ENCODE measurements at regions not wholly inside any gene's neighbourhood (a gene's known extent, or its start where the extent isn't known, plus 50 kb on each side); places are given as distances from the start of the nearest gene placed in this dataset.
"Not testable (repeated sequence)": the region's sequence is repeated elsewhere in the genome, so short reads cannot be mapped to it uniquely, and the experiment has no call there.

DNA sequence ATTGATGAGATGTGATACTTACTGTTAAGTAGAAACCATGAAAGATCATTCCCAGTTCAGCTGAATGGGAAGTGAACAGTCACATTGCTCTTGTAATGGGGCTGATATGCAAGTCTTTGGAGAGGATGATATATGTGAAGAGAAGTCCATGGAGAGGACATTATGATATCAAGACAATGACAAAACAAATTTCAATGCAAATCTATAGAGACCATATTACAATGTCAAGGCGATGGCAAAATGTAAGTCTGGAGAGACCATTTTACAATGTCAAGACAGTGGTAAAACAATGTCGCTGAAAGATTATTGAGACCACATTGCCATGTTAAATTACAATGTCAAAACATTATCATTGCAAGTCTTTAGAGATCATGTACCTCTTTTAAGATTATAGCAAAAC is 277.1 kb upstream of the MEIS2 start:
- H3K27me3 Mint-ChIP-seq (ENCODE audit: low read depth) = no peaks in the 10 kb centered on the region
- H3K27ac Mint-ChIP-seq = no peak overlapping the region
- H3K36me3 Mint-ChIP-seq (ENCODE audit: low read depth) = no peaks in the 10 kb centered on the region
- TF ChIP-seq CTCF (IDR thresholded peaks at IDR 0.05; ENCODE audit: unreplicated experiment in 3 of 3) = no peak
- no peaks in the 10 kb centered on the region for H3K4me1 Mint-ChIP-seq
- peaks cover 19% of the 10 kb centered on the region for H3K9me3 Mint-ChIP-seq
- H3K4me3 Mint-ChIP-seq = no peak overlapping the region

DNA sequence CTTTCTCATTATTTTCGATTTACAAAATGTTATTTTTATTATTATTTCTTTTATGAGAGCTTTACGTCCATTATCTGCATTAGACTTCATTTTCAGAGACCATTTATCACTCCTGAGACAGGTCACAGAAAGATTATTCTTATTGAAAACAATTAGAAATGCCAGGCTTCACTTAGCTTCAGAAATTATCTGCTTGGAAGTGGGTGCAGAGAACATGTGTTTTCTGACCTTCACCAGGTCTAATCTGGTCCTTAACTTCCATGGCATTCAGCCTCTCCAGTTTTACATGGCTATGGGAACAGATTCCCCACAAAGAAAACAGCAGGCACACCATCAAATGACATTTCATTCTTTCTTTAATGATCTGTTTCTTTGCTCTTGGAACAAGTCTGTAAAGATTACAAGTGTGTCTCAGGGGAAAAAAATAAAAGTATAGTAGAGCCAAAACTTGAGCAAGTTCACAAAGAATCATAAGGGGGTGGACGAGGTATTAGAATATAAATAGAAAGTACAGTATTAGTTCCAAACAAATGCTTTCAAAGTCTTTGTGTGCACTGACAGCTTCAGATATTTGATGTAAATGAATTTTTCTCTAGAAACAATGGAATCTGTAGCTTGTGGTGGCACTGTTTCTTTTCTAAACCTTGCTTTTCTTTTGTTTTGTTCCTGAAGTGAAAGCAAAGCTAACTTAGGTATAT is 294.2 kb upstream of the MEIS2 start:
- no peak overlapping the region for H3K27ac Mint-ChIP-seq
- TF ChIP-seq CTCF (IDR thresholded peaks at IDR 0.05; ENCODE audit: unreplicated experiment in 3 of 3) = no peak
- peaks cover 21% of the 10 kb centered on the region for H3K9me3 Mint-ChIP-seq
- no peak overlapping the region for H3K4me3 Mint-ChIP-seq
- H3K36me3 Mint-ChIP-seq (ENCODE audit: low read depth) = peaks cover 3% of the 10 kb centered on the region
- H3K4me1 Mint-ChIP-seq = no peaks in the 10 kb centered on the region
- H3K27me3 Mint-ChIP-seq (ENCODE audit: low read depth) = no peaks in the 10 kb centered on the region

GRCh38 chr15:37395100-37395468 is 294.7 kb upstream of the MEIS2 start:
- peaks cover 3% of the 10 kb centered on the region for H3K36me3 Mint-ChIP-seq (ENCODE audit: low read depth)
- H3K4me1 Mint-ChIP-seq = no peaks in the 10 kb centered on the region
- H3K9me3 Mint-ChIP-seq = peaks cover 18% of the 10 kb centered on the region
- H3K27ac Mint-ChIP-seq = no peak overlapping the region
- H3K4me3 Mint-ChIP-seq = no peak overlapping the region
- no peak for TF ChIP-seq CTCF (IDR thresholded peaks at IDR 0.05; ENCODE audit: unreplicated experiment in 3 of 3)
- no peaks in the 10 kb centered on the region for H3K27me3 Mint-ChIP-seq (ENCODE audit: low read depth)

DNA sequence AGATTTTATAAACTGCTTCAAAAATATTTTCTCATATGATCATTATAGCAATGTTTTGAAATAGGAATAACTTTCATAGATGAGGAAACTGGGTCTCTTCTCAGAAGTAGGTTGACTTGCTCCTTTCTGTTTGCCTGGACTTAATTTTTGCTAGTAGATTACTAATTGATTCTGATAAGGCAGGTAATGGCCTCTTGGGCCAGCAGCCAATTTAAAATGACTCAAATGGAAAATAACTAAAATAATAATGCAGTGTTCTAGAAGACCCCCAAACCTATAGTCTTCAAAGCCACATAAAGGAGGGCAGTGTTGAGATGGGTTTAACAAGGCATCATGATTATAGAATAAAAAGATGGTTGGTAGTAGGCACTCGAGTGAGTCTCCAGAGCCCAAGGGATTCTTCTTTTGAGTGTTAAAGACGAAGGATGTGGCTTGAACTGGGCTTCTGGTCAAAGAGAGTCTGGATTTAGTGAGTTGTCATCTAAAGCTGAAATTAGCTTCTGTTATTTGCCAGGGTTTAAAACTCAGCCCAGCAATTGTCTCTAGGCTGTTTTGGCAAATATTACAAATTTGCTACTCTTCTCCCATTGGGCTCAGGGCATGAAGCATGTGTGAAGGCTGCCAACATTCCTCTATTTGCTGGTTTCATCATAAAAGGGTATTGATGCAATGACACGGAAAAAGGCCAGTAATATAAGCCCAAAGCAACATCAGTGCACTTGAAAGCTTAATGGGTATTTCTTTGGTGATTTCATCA is 297.1 kb upstream of the MEIS2 start:
- H3K4me1 Mint-ChIP-seq = no peaks in the 10 kb centered on the region
- H3K36me3 Mint-ChIP-seq (ENCODE audit: low read depth) = no peaks in the 10 kb centered on the region
- H3K27ac Mint-ChIP-seq = no peak overlapping the region
- TF ChIP-seq CTCF (IDR thresholded peaks at IDR 0.05; ENCODE audit: unreplicated experiment in 3 of 3) = no peak
- peaks cover 4% of the 10 kb centered on the region for H3K9me3 Mint-ChIP-seq
- H3K27me3 Mint-ChIP-seq (ENCODE audit: low read depth) = no peaks in the 10 kb centered on the region
- H3K4me3 Mint-ChIP-seq = no peak overlapping the region

DNA sequence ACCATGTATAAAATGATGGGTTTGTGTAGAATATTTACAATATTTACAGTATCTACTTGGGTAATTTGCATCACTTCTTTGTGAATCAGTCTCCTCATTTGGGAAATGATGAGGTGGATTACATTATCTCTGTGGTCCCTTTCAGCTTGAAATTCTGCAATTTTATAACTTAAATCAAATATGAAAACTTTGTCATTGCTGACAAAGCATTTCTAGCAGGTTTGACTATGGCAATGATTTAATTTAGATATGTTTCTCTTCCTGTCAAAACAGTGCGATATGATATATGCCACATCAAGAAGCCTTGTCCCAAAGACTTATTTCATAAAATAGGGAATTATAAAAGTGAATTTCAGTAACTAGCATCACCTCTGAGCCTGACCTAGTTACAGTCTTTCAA is 315.8 kb upstream of the MEIS2 start:
- H3K4me1 Mint-ChIP-seq = no peaks in the 10 kb centered on the region
- no peak overlapping the region for H3K27ac Mint-ChIP-seq
- H3K36me3 Mint-ChIP-seq (ENCODE audit: low read depth) = no peaks in the 10 kb centered on the region
- no peak overlapping the region for H3K4me3 Mint-ChIP-seq
- peaks cover 5% of the 10 kb centered on the region for H3K9me3 Mint-ChIP-seq
- TF ChIP-seq CTCF (IDR thresholded peaks at IDR 0.05; ENCODE audit: unreplicated experiment in 3 of 3) = no peak
- peaks cover 3% of the 10 kb centered on the region for H3K27me3 Mint-ChIP-seq (ENCODE audit: low read depth)

DNA sequence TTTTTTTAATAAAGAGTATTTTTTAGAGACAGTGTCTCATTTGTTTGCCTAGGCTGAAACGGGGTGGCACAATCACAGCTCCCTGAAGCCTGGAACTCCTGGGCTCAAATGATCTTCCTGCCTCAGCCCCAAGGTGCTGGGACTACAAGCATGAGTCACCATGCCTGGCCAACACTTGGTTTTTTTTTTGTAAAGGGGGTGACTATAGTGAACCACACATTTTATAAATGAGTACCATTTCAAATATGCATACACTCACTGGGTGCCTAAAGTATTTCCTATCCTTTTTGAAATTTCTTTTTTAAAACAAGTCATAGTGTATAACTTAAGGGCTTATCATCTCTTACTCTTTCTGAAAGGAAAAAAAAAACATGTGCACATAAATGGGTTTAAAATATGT is 325.2 kb upstream of the MEIS2 start:
- peaks cover 3% of the 10 kb centered on the region for H3K27me3 Mint-ChIP-seq (ENCODE audit: low read depth)
- no peaks in the 10 kb centered on the region for H3K36me3 Mint-ChIP-seq (ENCODE audit: low read depth)
- H3K27ac Mint-ChIP-seq = no peak overlapping the region
- no peak for TF ChIP-seq CTCF (IDR thresholded peaks at IDR 0.05; ENCODE audit: unreplicated experiment in 3 of 3)
- H3K4me3 Mint-ChIP-seq = no peak overlapping the region
- no peaks in the 10 kb centered on the region for H3K9me3 Mint-ChIP-seq
- H3K4me1 Mint-ChIP-seq = no peaks in the 10 kb centered on the region

- not testable (repeated sequence) for H3K27me3 Mint-ChIP-seq (ENCODE audit: low read depth); H3K4me1 Mint-ChIP-seq; H3K9me3 Mint-ChIP-seq; H3K36me3 Mint-ChIP-seq (ENCODE audit: low read depth); H3K27ac Mint-ChIP-seq; H3K4me3 Mint-ChIP-seq
Measured at GRCh38 chr15:37427393-37427792, 327.0 kb upstream of the MEIS2 start.

All from nephron (organoid).